Astrocyte (in vitro differentiated cells and primary cell): ENCODE measurements at regions not wholly inside any gene's neighbourhood (a gene's known extent, or its start where the extent isn't known, plus 50 kb on each side); places are given as distances from the start of the nearest gene placed in this dataset.

ENCODE experiments used
- EZH2 ChIP-seq: IDR thresholded peaks from 2 replicates; pipeline ENCODE4 v1.6.1; 2012; ENCODE audit warnings: mild to moderate bottlenecking, low read length, inconsistent platforms; ENCODE audit not compliant: insufficient read depth
- TF ChIP-seq, protein P1 (sequence below): IDR thresholded peaks from 2 replicates; pipeline ENCODE4 v1.5.1; 2011; ENCODE audit warnings: low read depth, mild to moderate bottlenecking, inconsistent platforms, low read length, moderate library complexity; ENCODE audit not compliant: insufficient read depth

- TF ChIP-seq, protein P1, sequence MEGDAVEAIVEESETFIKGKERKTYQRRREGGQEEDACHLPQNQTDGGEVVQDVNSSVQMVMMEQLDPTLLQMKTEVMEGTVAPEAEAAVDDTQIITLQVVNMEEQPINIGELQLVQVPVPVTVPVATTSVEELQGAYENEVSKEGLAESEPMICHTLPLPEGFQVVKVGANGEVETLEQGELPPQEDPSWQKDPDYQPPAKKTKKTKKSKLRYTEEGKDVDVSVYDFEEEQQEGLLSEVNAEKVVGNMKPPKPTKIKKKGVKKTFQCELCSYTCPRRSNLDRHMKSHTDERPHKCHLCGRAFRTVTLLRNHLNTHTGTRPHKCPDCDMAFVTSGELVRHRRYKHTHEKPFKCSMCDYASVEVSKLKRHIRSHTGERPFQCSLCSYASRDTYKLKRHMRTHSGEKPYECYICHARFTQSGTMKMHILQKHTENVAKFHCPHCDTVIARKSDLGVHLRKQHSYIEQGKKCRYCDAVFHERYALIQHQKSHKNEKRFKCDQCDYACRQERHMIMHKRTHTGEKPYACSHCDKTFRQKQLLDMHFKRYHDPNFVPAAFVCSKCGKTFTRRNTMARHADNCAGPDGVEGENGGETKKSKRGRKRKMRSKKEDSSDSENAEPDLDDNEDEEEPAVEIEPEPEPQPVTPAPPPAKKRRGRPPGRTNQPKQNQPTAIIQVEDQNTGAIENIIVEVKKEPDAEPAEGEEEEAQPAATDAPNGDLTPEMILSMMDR: no peak
- no peak for TF ChIP-seq EZH2
Measured at GRCh38 chr22:44389926-44390612, 77.3 kb upstream of the SHISAL1 start.
